ENCODE measurements at regions not wholly inside any gene's neighbourhood (a gene's known extent, or its start where the extent isn't known, plus 50 kb on each side); places are given as distances from the start of the nearest gene placed in this dataset.

DNA sequence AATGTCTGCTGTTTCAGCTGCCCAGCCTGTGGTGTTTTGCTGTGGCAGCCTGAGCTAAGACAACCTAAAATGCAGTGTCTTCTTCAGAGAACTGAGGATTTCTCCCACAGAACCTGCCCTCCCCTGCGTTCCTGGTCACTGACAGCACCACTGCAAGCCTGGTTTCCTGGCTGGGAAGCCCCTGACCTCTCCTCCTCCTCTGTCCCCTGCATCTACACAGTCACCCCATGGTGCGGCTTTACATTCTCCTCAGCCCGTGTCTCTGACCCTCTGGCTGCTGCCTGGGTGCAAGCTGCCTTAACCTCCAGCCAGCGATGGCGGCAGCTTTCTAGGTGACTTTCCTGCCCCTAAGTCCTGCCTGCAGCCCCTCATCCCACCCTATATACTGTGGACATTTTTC lies 337.3 kb upstream of the ZNF32 start:
- no peak for DNase-seq

DNA sequence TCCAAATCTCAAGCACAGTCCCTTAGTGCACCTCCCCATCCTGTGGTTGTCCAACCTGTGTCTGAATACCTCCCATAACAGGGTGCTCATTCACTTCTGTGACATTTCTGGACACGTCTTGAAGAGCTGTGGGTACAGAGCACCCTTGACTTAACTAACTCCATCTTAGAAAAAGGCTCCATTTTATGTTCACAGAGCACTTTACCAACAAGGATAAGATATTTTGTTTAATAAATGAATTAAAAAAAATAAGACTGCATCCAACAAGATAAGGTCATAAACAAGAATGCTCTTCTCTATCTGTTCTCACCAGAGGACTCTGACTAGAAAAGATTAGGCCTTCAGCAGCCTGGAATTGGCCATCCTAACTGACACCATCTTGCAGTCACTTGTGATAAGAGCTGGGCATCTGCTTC lies 335.2 kb upstream of the ZNF32 start:
- no peak for DNase-seq

DNA sequence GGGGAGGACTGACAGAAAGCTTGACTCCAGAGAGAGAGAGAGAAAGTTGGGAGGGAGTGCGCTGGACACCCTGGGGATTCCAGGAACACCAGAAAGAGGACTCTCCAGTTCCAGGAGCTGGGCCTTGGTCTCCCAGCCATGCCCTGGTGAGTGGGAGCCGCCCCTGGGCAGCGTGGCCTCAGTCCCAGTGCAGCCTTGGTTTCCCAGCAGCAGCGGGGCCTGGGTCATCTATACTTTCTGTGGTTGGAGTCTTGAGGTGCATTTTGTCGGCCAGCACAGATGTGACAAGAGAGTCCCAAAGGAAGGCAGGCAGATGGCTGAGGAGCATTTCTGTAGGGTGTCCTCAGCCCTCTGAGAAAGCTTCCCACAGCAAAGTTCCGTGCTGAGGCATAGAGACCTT lies 334.7 kb upstream of the ZNF32 start:
- DNase-seq = no peak

- no peak for DNase-seq
These were observed 333.6 kb upstream of the ZNF32 start for GRCh38 chr10:43982250-43982649.

- no peak for DNase-seq
These were observed 333.0 kb upstream of the ZNF32 start for GRCh38 chr10:43981696-43982095.

DNA sequence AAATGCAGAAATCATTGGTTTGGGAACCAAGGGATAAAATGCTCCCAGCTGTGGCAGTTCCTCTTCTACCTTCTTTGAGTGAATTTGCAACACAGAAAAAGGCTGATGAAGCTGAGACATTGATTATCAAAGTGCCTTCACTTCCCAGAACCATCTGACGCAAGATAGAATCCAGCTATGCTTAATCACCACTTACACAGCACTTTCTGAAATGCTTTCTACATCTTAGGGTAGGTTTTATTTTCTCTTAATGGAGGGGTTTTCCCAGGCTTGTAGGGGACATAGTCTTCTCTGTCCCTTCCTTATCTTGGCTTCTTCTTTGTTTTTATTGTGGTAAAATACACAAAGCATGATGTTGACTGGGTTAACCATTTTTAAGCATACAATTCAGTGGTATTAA lies 332.6 kb upstream of the ZNF32 start:
- no peak for DNase-seq

DNA sequence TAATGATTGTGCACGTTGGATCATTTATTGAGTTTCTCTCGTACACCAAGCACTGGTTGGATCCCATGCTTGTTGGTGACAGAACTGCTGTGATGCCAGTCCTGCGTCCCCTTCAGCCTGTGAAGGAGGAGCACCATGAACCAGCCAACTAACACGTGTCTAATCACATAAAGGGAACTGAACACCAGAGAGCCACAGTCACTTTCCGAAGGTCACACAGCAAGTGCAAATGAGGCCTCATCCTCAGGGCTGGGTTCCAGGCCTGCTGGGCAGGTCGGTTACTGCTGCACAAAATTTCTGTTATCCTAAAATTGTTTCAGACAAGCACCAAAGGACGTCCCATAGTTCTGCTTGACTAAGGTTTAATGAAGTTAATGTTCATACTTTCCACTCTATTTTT lies 332.0 kb upstream of the ZNF32 start:
- DNase-seq = no peak

DNA sequence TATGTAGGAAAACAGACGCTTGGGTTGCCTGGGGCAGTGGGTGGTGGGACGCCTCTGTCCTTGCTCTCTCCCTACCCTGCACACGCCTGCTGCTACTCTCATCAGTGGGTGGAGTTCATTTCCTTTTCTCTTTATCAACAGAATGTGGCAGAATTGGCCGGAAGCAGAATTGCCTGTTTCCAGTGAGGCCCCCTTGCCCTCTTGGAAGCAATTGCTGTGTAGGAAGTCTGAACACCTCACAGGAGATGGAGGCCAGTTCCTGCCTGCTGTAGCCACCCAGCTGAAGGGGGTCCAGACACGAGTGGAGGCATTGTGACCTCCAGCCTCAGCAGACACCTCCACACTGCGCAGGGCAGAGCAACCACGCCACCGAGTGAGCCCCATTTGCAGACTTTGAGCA lies 331.6 kb upstream of the ZNF32 start:
- DNase-seq = no peak

GRCh38 chr10:43979551-43979950 lies 330.9 kb upstream of the ZNF32 start:
- no peak for DNase-seq

GRCh38 chr10:43978936-43979335 lies 330.3 kb upstream of the ZNF32 start:
- no peak for DNase-seq

- no peak for DNase-seq
These were observed 329.4 kb upstream of the ZNF32 start for GRCh38 chr10:43978091-43978490.

- DNase-seq = no peak
These were observed 327.6 kb upstream of the ZNF32 start for GRCh38 chr10:43976292-43976691.

DNA sequence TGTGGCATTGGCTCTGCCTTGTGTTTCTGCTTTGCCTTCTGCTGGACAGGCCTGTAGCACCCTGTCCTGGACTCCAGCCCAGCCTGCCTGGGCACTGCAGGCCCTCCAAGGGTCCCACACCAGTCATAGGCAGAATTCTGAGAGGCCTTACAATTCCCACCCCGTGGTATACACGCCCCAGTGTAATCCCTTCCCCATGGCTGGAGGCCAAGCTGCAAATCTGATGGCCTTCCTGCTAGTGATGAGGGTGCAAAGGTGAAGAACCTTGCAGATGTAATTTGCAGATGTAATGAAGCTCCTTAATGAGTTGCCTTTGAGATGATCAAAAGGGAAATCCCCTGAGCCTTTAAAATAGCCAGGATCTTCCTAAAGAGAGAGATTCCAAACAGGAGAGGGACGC lies 325.1 kb upstream of the ZNF32 start:
- DNase-seq = no peak

GRCh38 chr10:43972976-43973647 lies 324.4 kb upstream of the ZNF32 start:
- no peak for DNase-seq

- DNase-seq = no peak
These were observed 323.3 kb upstream of the ZNF32 start for GRCh38 chr10:43971981-43972380.

DNA sequence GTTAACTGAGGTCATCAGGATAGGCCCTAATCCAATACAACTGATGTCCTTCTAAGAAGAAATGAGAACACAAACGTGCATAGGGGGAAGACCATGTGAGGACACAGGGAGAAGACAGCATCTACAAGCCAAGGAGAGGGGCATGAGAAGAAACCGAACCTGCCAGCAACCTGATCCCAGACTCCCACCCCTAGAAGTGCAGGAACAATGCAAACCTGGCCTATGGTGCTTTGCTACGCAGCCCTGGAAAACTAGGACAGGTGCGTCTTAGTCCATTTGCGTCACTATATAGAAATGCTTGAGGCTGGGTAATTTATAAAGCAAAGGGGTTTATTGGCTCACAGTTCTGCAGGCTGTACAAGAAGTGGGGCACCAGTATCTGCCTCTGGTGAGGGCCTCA lies 322.6 kb upstream of the ZNF32 start:
- DNase-seq = no peak

DNA sequence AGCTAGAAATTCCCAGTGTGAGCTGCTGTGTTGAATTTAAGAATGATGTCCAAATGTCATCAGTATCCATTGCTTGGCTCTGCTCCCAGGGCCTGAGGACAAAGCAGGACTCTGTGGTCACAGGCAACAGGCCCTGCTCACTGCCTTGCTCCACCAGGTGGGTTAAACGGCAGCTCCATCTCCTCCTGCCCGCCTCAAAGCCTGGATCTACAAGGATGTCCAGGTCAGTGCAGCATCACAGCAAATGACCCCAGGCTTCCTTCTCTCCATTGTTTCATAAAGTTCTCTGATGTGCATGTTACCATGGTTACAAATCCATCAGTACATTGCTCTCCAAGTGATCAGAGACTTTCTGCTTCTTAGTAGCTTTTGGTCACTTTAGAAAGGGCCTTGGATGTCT lies 322.0 kb upstream of the ZNF32 start:
- DNase-seq = no peak

DNA sequence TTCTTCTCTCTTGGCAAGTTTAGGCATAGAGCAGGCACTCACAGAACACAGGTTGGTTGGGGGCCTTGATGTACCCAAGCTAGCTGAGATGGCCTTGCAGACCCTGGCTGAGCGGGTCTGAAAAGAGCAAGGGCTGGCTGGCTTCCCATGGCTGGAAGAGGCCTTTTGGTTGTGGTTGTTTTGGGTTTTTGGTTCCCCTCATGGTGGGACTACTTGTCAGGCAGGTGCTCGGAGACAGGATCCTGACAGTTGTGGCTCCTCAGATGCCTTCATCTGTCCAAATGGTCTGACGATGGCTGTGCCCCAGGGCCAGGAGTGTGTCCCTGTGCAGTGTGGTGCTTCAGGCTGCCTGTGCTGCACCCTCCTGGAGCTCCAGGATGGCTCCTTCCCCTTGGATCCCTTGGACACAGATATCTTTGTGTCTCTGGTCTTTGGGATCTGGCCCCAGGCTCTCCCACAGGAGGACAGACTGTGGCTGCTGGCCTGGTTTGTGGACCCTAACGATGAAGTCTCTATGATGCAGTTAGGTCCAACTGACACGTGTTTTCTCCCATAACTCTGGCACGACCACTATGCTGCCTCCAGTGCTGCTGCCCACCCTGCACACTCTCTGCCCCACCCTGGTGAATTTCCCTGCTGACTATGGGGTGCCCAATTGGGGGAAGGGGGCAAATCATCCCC lies 321.5 kb upstream of the ZNF32 start:
- DNase-seq = no peak

DNA sequence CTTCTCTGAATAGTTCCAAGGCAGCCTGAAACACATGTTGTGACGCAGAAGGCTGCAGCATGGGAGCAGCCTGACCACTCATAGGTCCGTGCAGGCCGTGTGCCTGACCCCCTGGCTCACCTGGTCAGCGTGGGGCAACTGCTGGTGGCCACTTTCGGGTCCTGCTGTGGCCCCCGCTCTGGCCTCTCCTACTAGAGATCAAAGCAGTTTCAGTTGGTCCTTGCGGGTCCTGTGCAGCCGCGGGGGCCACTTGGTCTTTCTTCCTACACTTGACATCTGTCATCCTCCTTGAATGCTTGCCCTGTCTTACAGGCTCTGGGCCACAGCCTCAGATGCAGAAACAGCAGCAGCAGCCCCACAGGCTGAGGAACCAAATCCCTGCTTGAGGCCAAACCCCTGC lies 320.8 kb upstream of the ZNF32 start:
- DNase-seq = no peak

DNA sequence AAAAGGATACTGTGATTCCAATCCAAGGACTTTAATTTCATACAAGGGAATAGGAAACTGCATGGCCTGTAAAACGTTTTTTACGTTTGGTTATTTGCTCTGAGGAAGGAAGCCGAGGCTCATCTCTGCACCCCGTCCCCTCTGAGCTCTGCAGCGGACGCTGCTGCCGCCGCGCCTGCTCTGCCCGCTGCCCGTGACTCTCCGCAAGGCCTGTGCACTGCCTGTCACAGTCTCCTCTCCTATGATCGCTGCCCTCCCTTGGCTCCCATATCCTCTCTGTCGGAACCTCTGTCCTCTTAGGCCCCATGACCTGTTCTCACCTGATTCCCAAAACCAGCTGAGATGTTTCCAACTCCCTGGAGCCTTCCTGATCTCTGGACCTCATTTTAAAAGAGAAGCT lies 320.3 kb upstream of the ZNF32 start:
- no peak for DNase-seq

GRCh38 chr10:43968076-43968475 lies 319.4 kb upstream of the ZNF32 start:
- no peak for DNase-seq

- DNase-seq = no peak
These were observed 317.9 kb upstream of the ZNF32 start for GRCh38 chr10:43966571-43966965.

- no peak for DNase-seq
These were observed 317.4 kb upstream of the ZNF32 start for GRCh38 chr10:43965918-43966570.
